H1 (cell line): ENCODE measurements at regions not wholly inside any gene's neighbourhood (a gene's known extent, or its start where the extent isn't known, plus 50 kb on each side); places are given as distances from the start of the nearest gene placed in this dataset.

Experiments
- CTCF ChIA-PET: fragments of 300-600 bp; sonication (Branson Sonifier 250); formaldehyde crosslinking; loops from one replicate; lab custom pipeline; 2021; ENCODE audit not compliant: partially characterized antibody; lab: Charles Lee
- POLR2A ChIA-PET: fragments of 300-600 bp; sonication (Branson Sonifier 250); formaldehyde crosslinking; loops from one replicate; lab custom pipeline; 2021; ENCODE audit warnings: inconsistent platforms; ENCODE audit not compliant: partially characterized antibody; lab: Charles Lee
- DNase-seq, 2 experiments: peaks; one replicate each; pipeline versions ENCODE4 v3.0.0 to v3.0.0-alpha.2; 2010 to 2022; ENCODE audit warnings: low spot score in 2 of 2, low read depth in 1 of 2, mixed read lengths in 1 of 2
- FAIRE-seq: peaks from 2 replicates; lab custom pipeline; 2011; peaks lifted over from hg19 to GRCh38; lab: Jason Lieb, UNC
- H2AFZ ChIP-seq: 2 replicates; pipeline ENCODE4 v1.8.1; 2012; ENCODE audit warnings: low read length, inconsistent platforms
- H2AK5ac ChIP-seq: 2 replicates; pipeline ENCODE4 v1.6.1; 2013; ENCODE audit warnings: low read depth, low read length
- H2BK120ac ChIP-seq: replicated peaks from 2 replicates; pipeline ENCODE3; 2013; ENCODE audit warnings: low read depth, low read length, inconsistent platforms
- H2BK12ac ChIP-seq: 2 replicates; pipeline ENCODE4 v1.6.1; 2013; ENCODE audit warnings: low read depth, low read length
- H2BK15ac ChIP-seq: 2 replicates; pipeline ENCODE4 v1.6.1; 2013; ENCODE audit warnings: low read length
- H2BK20ac ChIP-seq: 2 replicates; pipeline ENCODE4 v1.6.1; 2013; ENCODE audit warnings: low read length
- H2BK5ac ChIP-seq: 2 replicates; pipeline ENCODE4 v1.6.1; 2013; ENCODE audit warnings: low read depth, low read length
- H3K14ac ChIP-seq: 2 replicates; pipeline ENCODE4 v1.6.1; 2013; ENCODE audit warnings: inconsistent platforms; ENCODE audit not compliant: insufficient read length
- H3K18ac ChIP-seq: 2 replicates; pipeline ENCODE4 v1.6.1; 2013; ENCODE audit warnings: low read length; ENCODE audit errors: extremely low read depth
- H3K23ac ChIP-seq: 2 replicates; pipeline ENCODE4 v1.6.1; 2013; ENCODE audit warnings: inconsistent platforms; ENCODE audit not compliant: insufficient read length
- H3K23me2 ChIP-seq: 2 replicates; pipeline ENCODE4 v1.6.1; 2013; ENCODE audit warnings: low read depth, low read length
- H3K27ac ChIP-seq: 2 replicates; pipeline ENCODE4 v1.6.1; 2011; ENCODE audit warnings: low read depth, low read length, inconsistent platforms
- H3K27me3 ChIP-seq, 4 experiments: replicated peaks in 1 of 4; 1 replicate in 1 of 4; 2 replicates in 3 of 4; pipeline versions ENCODE4 v1.6.1 to v1.8.1; 2011 to 2013; ENCODE audit warnings: low read length in 3 of 4, mild to moderate bottlenecking in 3 of 4, inconsistent platforms in 2 of 4, mixed read lengths in 2 of 4, moderate library complexity in 1 of 4; ENCODE audit not compliant: control insufficient read depth in 3 of 4, insufficient read depth in 3 of 4; ENCODE audit errors: extremely low read depth in 1 of 4
- H3K36me3 ChIP-seq, 4 experiments: 2 replicates each; pipeline versions ENCODE4 v1.6.1 to v1.8.1; 2011 to 2013; ENCODE audit warnings: mild to moderate bottlenecking in 4 of 4, low read length in 3 of 4, moderate library complexity in 2 of 4, control low read depth in 1 of 4, inconsistent platforms in 1 of 4; ENCODE audit not compliant: insufficient read depth in 4 of 4, control insufficient read depth in 2 of 4
- H3K4ac ChIP-seq: replicated peaks from 2 replicates; pipeline ENCODE3; 2013; ENCODE audit warnings: low read length, low read depth, mixed read lengths, inconsistent platforms; ENCODE audit not compliant: insufficient read length
- H3K4me1 ChIP-seq, 4 experiments: replicated peaks in 1 of 4; 1 replicate in 1 of 4; 2 replicates in 3 of 4; pipeline versions ENCODE4 v1.6.1 to v1.8.1; 2011 to 2013; ENCODE audit warnings: low read length in 3 of 4, inconsistent platforms in 2 of 4, mixed read lengths in 1 of 4; ENCODE audit not compliant: insufficient read depth in 4 of 4, control insufficient read depth in 3 of 4
- H3K4me2 ChIP-seq, 2 experiments: 2 replicates each; pipeline versions ENCODE4 v1.6.1 to v1.8.1; 2011 to 2013; ENCODE audit warnings: low read depth in 2 of 2, low read length in 2 of 2, control low read depth in 1 of 2, inconsistent platforms in 1 of 2, mild to moderate bottlenecking in 1 of 2; ENCODE audit not compliant: insufficient read depth in 1 of 2
- H3K4me3 ChIP-seq, 4 experiments: fragments of 200-600, 300-600 bp in 1 of 4; sonication (generic), shearing (Covaris generic), sonication (Bioruptor Twin) in 1 of 4; 2 replicates each; pipeline versions ENCODE4 v1.5.1 to v1.8.1; 2011 to 2016; ENCODE audit warnings: low read length in 4 of 4, low read depth in 3 of 4, control low read depth in 2 of 4, inconsistent platforms in 2 of 4, mild to moderate bottlenecking in 2 of 4, mixed read lengths in 1 of 4, moderate library complexity in 1 of 4; ENCODE audit not compliant: insufficient read depth in 2 of 4; ENCODE audit errors: extremely low read depth in 1 of 4
- H3K56ac ChIP-seq: replicated peaks from 2 replicates; pipeline ENCODE3; 2013; ENCODE audit warnings: low read depth, mild to moderate bottlenecking, mixed read lengths, low read length, inconsistent platforms; ENCODE audit not compliant: insufficient read length
- H3K79me1 ChIP-seq: 2 replicates; pipeline ENCODE4 v1.6.1; 2013; ENCODE audit warnings: low read depth, low read length, control low read depth
- H3K79me2 ChIP-seq, 2 experiments: 2 replicates each; pipeline versions ENCODE4 v1.6.1 to v1.8.1; 2012 to 2013; ENCODE audit warnings: low read length in 2 of 2, mild to moderate bottlenecking in 2 of 2, inconsistent platforms in 1 of 2; ENCODE audit not compliant: insufficient read depth in 2 of 2, control insufficient read depth in 1 of 2
- H3K9ac ChIP-seq, 4 experiments: replicated peaks in 1 of 4; 1 replicate in 1 of 4; 2 replicates in 3 of 4; pipeline versions ENCODE4 v1.6.1 to v1.8.1; 2011 to 2013; ENCODE audit warnings: low read depth in 3 of 4, low read length in 3 of 4, control low read depth in 2 of 4, mild to moderate bottlenecking in 2 of 4, moderate library complexity in 2 of 4, inconsistent platforms in 1 of 4; ENCODE audit errors: extremely low read depth in 1 of 4
- H3K9me3 ChIP-seq, 2 experiments: 2 replicates each; pipeline versions ENCODE4 v1.6.1 to v1.8.1; 2012 to 2013; ENCODE audit warnings: mild to moderate bottlenecking in 2 of 2, moderate library complexity in 2 of 2, control low read depth in 1 of 2, inconsistent platforms in 1 of 2, low read depth in 1 of 2, low read length in 1 of 2, mixed read lengths in 1 of 2; ENCODE audit not compliant: insufficient read depth in 2 of 2
- H4K20me1 ChIP-seq, 2 experiments: replicated peaks in 1 of 2; 2 replicates each; pipeline versions ENCODE3 to v1.8.1; 2011 to 2013; ENCODE audit warnings: inconsistent platforms in 2 of 2, low read length in 2 of 2, mild to moderate bottlenecking in 1 of 2; ENCODE audit not compliant: insufficient read depth in 2 of 2, control insufficient read depth in 1 of 2
- H4K5ac ChIP-seq: 2 replicates; pipeline ENCODE4 v1.6.1; 2013; ENCODE audit warnings: low read length, low read depth, mixed read lengths, inconsistent platforms; ENCODE audit not compliant: insufficient read length
- H4K8ac ChIP-seq: 2 replicates; pipeline ENCODE4 v1.8.0; 2013; ENCODE audit warnings: mild to moderate bottlenecking, moderate library complexity, low read length, inconsistent platforms; ENCODE audit not compliant: insufficient read depth; ENCODE audit errors: extremely low read depth
- H4K91ac ChIP-seq: replicated peaks from 2 replicates; pipeline ENCODE3; 2013; ENCODE audit warnings: low read length, mixed read lengths, inconsistent platforms; ENCODE audit not compliant: insufficient read length
- CHD2 ChIP-seq: IDR thresholded peaks from 2 replicates; pipeline ENCODE4 v1.6.1; 2012; ENCODE audit warnings: low read length, improper control_type of control experiment
- RFX5 ChIP-seq: IDR thresholded peaks from 2 replicates; pipeline ENCODE4 v1.6.1; 2011; ENCODE audit warnings: low read depth, low read length, improper control_type of control experiment, borderline replicate concordance
- RXRA ChIP-seq: IDR thresholded peaks from 2 replicates; pipeline ENCODE4 v1.6.1; 2011; ENCODE audit warnings: low read depth, mild to moderate bottlenecking, low read length, moderate library complexity; ENCODE audit not compliant: insufficient read depth
- ZNF274 ChIP-seq: IDR thresholded peaks from 2 replicates; pipeline ENCODE4 v1.7.0; 2012; ENCODE audit warnings: low read length, borderline replicate concordance; ENCODE audit errors: extremely low read depth
- WGBS, 2 experiments: shearing (Covaris generic) in 1 of 2; methylation state at CpG; one replicate each; pipeline versions ENCODE4 v1.1.6 to v1.1.7; 2013 to 2015; ENCODE audit warnings: low lambda C conversion rate in 2 of 2, mixed read lengths in 2 of 2, inconsistent platforms in 1 of 2, low coverage in 1 of 2, missing lambda C conversion rate in 1 of 2; ENCODE audit not compliant: insufficient replicate concordance in 2 of 2, insufficient coverage in 1 of 2, insufficient read length in 1 of 2; ENCODE audit errors: extremely low coverage in 1 of 2, missing lambda C conversion rate in 1 of 2; 5-methylcytosine and 5-hydroxymethylcytosine counted together

- H2BK120ac ChIP-seq = no peak overlapping the region
- H2BK12ac ChIP-seq = no peak overlapping the region
- H3K9me3 ChIP-seq = no peaks in the 10 kb centered on the region
- no peak for TF ChIP-seq ZNF274
- no peak for TF ChIP-seq RXRA
- TF ChIP-seq CHD2 = no peak
- no peak for TF ChIP-seq RFX5
- H4K20me1 ChIP-seq = no peaks in the 10 kb centered on the region
- no peak overlapping the region for H3K27ac ChIP-seq
- H3K4me1 ChIP-seq = no peaks in the 10 kb centered on the region
- H2BK20ac ChIP-seq = no peak overlapping the region
- FAIRE-seq (no peak), DNase-seq (no peak)
- H3K4ac ChIP-seq = no peak overlapping the region
- H3K23me2 ChIP-seq = no peaks in the 10 kb centered on the region
- no peak overlapping the region for H3K14ac ChIP-seq
- no peaks in the 10 kb centered on the region for H3K79me2 ChIP-seq
- H3K4me2 ChIP-seq = no peak overlapping the region
- H3K23ac ChIP-seq = no peak overlapping the region
- 90% methylated on average over 5 of the region's 5 CpGs; no CpG with 5 or more reads in 1 of the 2 experiments for WGBS, 2 experiments
- no peak overlapping the region for H4K5ac ChIP-seq
- H3K9ac ChIP-seq = no peak overlapping the region
- no peak overlapping the region for H3K4me3 ChIP-seq
- no peaks in the 10 kb centered on the region for H3K36me3 ChIP-seq
- no peak overlapping the region for H3K18ac ChIP-seq
- H2AK5ac ChIP-seq = no peak overlapping the region
- H3K56ac ChIP-seq = no peak overlapping the region
- ChIA-PET CTCF (interaction anchor here (0.5 to 2.1 kb wide), 6 partner anchors 10 to 126 kb away, joined by 3 to 4 read pairs (median 4); no protein-coding TSS in a partner anchor), POLR2A (no interaction called here)
- no peak overlapping the region for H2BK5ac ChIP-seq
- no peak overlapping the region for H2BK15ac ChIP-seq
- H3K79me1 ChIP-seq = no peaks in the 10 kb centered on the region
- no peak overlapping the region for H2AFZ ChIP-seq
- H4K91ac ChIP-seq = no peak overlapping the region
- H3K27me3 ChIP-seq = no peaks in the 10 kb centered on the region
- H4K8ac ChIP-seq = no peak overlapping the region; the same call in 1 of the 2 replicates
Observed at GRCh38 chr10:130338636-130339024, 202.4 kb downstream of the GLRX3 start.
